Cardiac muscle cell (in vitro differentiated cells and primary cell): ENCODE measurements at regions not wholly inside any gene's neighbourhood (a gene's known extent, or its start where the extent isn't known, plus 50 kb on each side); places are given as distances from the start of the nearest gene placed in this dataset.

Source experiments
- DNase-seq, 2 donors: peaks; one replicate each; pipeline versions ENCODE4 v3.0.0 to v3.0.0-alpha.2; 2010 to 2017; ENCODE audit warnings: low read depth in 1 of 2, low spot score in 1 of 2
- H3K27ac ChIP-seq: fragments of 200-600 bp; sonication (generic); 2 replicates; pipeline ENCODE4 v1.5.1; 2016
- H3K27me3 ChIP-seq: fragments of 200-600 bp; sonication (generic); 2 replicates; pipeline ENCODE4 v1.6.0; 2016; ENCODE audit warnings: control low read depth
- H3K36me3 ChIP-seq: fragments of 200-600 bp; sonication (generic); 2 replicates; pipeline ENCODE4 v1.5.1; 2016; ENCODE audit warnings: control low read depth
- H3K4me1 ChIP-seq: fragments of 200-600 bp; sonication (generic); 2 replicates; pipeline ENCODE4 v1.8.1; 2017; ENCODE audit warnings: low read depth, mild to moderate bottlenecking, mixed run types
- H3K4me3 ChIP-seq: fragments of 200-600 bp; sonication (generic); 2 replicates; pipeline ENCODE4 v1.5.1; 2016; ENCODE audit warnings: mild to moderate bottlenecking
- H3K9me3 ChIP-seq: fragments of 200-600 bp; sonication (generic); 2 replicates; pipeline ENCODE4 v1.5.1; 2017; ENCODE audit warnings: low read depth, mild to moderate bottlenecking, control low read depth
- CTCF ChIP-seq: IDR thresholded peaks from 2 replicates; pipeline ENCODE4 v1.5.1; 2012; ENCODE audit warnings: low read depth, mild to moderate bottlenecking, low read length

- Histone ChIP-seq H3K36me3 (no peaks in the 10 kb centered on the region), H3K4me1 (no peaks in the 10 kb centered on the region), H3K27me3 (no peaks in the 10 kb centered on the region), H3K27ac (no peak overlapping the region), H3K9me3 (no peaks in the 10 kb centered on the region), H3K4me3 (no peak overlapping the region)
- TF ChIP-seq CTCF, result no peak
- DNase-seq, result no peak
Observed at GRCh38 chr2:44836174-44836573, 105.3 kb upstream of the SIX3 start.

- Histone ChIP-seq H3K27me3 (no peaks in the 10 kb centered on the region), H3K27ac (no peak overlapping the region), H3K36me3 (no peaks in the 10 kb centered on the region), H3K4me1 (no peaks in the 10 kb centered on the region), H3K9me3 (no peaks in the 10 kb centered on the region), H3K4me3 (no peak overlapping the region)
- DNase-seq, result no peak
- TF ChIP-seq CTCF, result no peak
Observed at GRCh38 chr2:44836916-44837315, 104.6 kb upstream of the SIX3 start.

GRCh38 chr2:44838116-44838790, 103.2 kb upstream of the SIX3 start:
- Histone ChIP-seq H3K27ac (no peak overlapping the region), H3K9me3 (no peaks in the 10 kb centered on the region), H3K36me3 (no peaks in the 10 kb centered on the region), H3K4me1 (no peaks in the 10 kb centered on the region), H3K27me3 (peaks cover 4% of the 10 kb centered on the region), H3K4me3 (no peak overlapping the region)
- DNase-seq, result no peak
- no peak for TF ChIP-seq CTCF

GRCh38 chr2:44839370-44839769, 102.1 kb upstream of the SIX3 start:
- no peaks in the 10 kb centered on the region for H3K4me1 ChIP-seq
- H3K4me3 ChIP-seq, result no peak overlapping the region
- H3K36me3 ChIP-seq, result no peaks in the 10 kb centered on the region
- no peaks in the 10 kb centered on the region for H3K9me3 ChIP-seq
- H3K27me3 ChIP-seq, result peaks cover 4% of the 10 kb centered on the region
- no peak for TF ChIP-seq CTCF
- no peak for DNase-seq
- no peak overlapping the region for H3K27ac ChIP-seq

GRCh38 chr2:44839771-44840502, 101.6 kb upstream of the SIX3 start:
- Histone ChIP-seq H3K9me3 (no peaks in the 10 kb centered on the region), H3K27ac (no peak overlapping the region), H3K4me1 (no peaks in the 10 kb centered on the region), H3K36me3 (no peaks in the 10 kb centered on the region), H3K27me3 (peaks cover 4% of the 10 kb centered on the region), H3K4me3 (no peak overlapping the region)
- peak in 1 of 2 donors; percentile 3 for DNase-seq
- no peak for TF ChIP-seq CTCF
